GM06990 (cell line): ENCODE measurements at regions not wholly inside any gene's neighbourhood (a gene's known extent, or its start where the extent isn't known, plus 50 kb on each side); places are given as distances from the start of the nearest gene placed in this dataset.

Source experiments
- DNase-seq: peaks from one replicate; pipeline ENCODE4 v3.0.0-alpha.2; 2011; ENCODE audit not compliant: insufficient read length; ENCODE audit errors: extremely low read depth
- H3K27me3 ChIP-seq: replicated peaks from 2 replicates; pipeline ENCODE4 v1.6.0; 2011; ENCODE audit warnings: low read length; ENCODE audit not compliant: control insufficient read depth, insufficient read depth
- H3K36me3 ChIP-seq: 2 replicates; pipeline ENCODE4 v1.5.1; 2011; ENCODE audit warnings: low read length; ENCODE audit not compliant: control insufficient read depth, insufficient read depth
- H3K4me3 ChIP-seq: replicated peaks from 2 replicates; pipeline ENCODE4 v1.5.1; 2011; ENCODE audit warnings: low read depth, mild to moderate bottlenecking, control low read depth, low read length
- TF ChIP-seq, protein P1 (sequence below): IDR thresholded peaks from 2 replicates; pipeline ENCODE4 v1.5.1; 2011; ENCODE audit warnings: low read length, control low read depth, mild to moderate bottlenecking, inconsistent platforms; ENCODE audit not compliant: insufficient read depth, poor library complexity, severe bottlenecking

GRCh38 chr3:18666655-18667054, 241.5 kb upstream of the SATB1 start:
- TF ChIP-seq, protein P1, sequence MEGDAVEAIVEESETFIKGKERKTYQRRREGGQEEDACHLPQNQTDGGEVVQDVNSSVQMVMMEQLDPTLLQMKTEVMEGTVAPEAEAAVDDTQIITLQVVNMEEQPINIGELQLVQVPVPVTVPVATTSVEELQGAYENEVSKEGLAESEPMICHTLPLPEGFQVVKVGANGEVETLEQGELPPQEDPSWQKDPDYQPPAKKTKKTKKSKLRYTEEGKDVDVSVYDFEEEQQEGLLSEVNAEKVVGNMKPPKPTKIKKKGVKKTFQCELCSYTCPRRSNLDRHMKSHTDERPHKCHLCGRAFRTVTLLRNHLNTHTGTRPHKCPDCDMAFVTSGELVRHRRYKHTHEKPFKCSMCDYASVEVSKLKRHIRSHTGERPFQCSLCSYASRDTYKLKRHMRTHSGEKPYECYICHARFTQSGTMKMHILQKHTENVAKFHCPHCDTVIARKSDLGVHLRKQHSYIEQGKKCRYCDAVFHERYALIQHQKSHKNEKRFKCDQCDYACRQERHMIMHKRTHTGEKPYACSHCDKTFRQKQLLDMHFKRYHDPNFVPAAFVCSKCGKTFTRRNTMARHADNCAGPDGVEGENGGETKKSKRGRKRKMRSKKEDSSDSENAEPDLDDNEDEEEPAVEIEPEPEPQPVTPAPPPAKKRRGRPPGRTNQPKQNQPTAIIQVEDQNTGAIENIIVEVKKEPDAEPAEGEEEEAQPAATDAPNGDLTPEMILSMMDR = no peak
- Histone ChIP-seq H3K4me3 (no peak overlapping the region), H3K27me3 (no peaks in the 10 kb centered on the region), H3K36me3 (no peaks in the 10 kb centered on the region)
- DNase-seq = no peak

GRCh38 chr3:18660059-18660458, 234.9 kb upstream of the SATB1 start:
- TF ChIP-seq, protein P1 = no peak
- Histone ChIP-seq H3K4me3 (no peak overlapping the region), H3K36me3 (no peaks in the 10 kb centered on the region), H3K27me3 (no peaks in the 10 kb centered on the region; the same call in 1 of the 2 replicates)
- DNase-seq = no peak

DNA sequence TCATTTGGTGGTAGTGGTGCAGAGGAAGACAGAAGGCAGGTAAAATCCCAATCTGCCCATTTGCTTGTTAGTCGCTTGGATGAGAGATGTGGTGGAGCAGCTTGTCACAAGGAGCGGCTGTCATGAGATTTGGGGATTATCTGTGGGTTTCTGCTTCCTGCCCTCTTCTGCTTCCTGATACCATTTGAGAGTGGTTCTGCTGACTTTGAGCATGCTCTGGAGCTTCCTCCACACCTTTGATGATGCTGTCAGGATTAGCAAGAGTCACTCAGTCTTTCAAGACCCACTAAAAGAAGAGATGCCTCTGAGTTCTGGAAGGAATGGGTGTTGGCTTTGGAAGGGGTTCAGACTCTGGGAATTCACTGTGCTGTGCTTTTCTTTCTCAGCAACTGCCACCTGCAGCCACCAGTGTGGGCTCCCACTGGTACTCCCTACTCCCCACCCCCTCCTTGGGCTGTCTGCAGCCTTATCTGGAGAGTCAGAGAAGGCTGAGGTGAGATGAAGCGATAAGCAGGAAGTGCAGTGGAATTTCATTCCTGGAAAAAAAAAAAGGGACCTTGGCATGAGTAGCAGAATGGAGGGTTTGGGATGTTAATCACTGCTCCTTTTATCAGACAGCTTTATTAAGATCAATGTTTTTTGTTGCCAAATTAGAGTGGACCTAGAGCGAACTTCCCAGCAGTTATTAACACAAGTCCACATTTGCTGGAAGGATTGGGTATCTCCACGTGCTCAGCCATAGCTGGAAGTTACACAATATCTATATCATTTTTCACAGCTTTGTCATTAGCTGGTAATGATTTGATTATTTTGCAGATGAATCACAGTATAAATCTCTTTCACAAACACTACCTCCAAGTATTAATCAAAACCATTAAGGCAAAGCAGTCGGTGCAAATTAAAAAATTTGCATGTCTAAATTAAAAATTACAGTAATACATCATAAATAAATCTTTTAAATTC, 233.0 kb upstream of the SATB1 start:
- H3K36me3 ChIP-seq = no peaks in the 10 kb centered on the region
- no peaks in the 10 kb centered on the region; the same call in 1 of the 2 replicates for H3K27me3 ChIP-seq
- no peak for DNase-seq

GRCh38 chr3:18656866-18657265, 231.7 kb upstream of the SATB1 start:
- Histone ChIP-seq H3K4me3 (no peak overlapping the region), H3K36me3 (no peaks in the 10 kb centered on the region), H3K27me3 (no peaks in the 10 kb centered on the region; the same call in 1 of the 2 replicates)
- TF ChIP-seq, protein P1 = no peak
- no peak for DNase-seq

More for the DNA sequence above, 233.0 kb upstream of the SATB1 start:
- H3K4me3 ChIP-seq = no peak overlapping the region
- TF ChIP-seq, protein P1 = no peak

- H3K36me3 ChIP-seq = no peaks in the 10 kb centered on the region
- no peak overlapping the region for H3K4me3 ChIP-seq
- no peak for DNase-seq
- TF ChIP-seq, protein P1 = no peak
- H3K27me3 ChIP-seq = no peaks in the 10 kb centered on the region; the same call in 1 of the 2 replicates
These were observed 231.3 kb upstream of the SATB1 start for GRCh38 chr3:18656410-18656809.
